ENCODE measurements at regions not wholly inside any gene's neighbourhood (a gene's known extent, or its start where the extent isn't known, plus 50 kb on each side); places are given as distances from the start of the nearest gene placed in this dataset.

- TF ChIP-seq CTCF (IDR thresholded peaks at IDR 0.05 in 8 of 11, conservative IDR thresholded peaks at IDR 0.05 in 3 of 11) (no peak), POLR2A (IDR thresholded peaks at IDR 0.05) (no peak)
Observed at GRCh38 chr1:79945391-79945790, 938.9 kb upstream of the ADGRL4 start.
